NCI-H82 (cell line): ENCODE measurements at regions not wholly inside any gene's neighbourhood (a gene's known extent, or its start where the extent isn't known, plus 50 kb on each side); places are given as distances from the start of the nearest gene placed in this dataset.
"Not testable (repeated sequence)": the region's sequence is repeated elsewhere in the genome, so short reads cannot be mapped to it uniquely, and the experiment has no call there.

Experiments used
- DNase-seq: peaks from one replicate; lab custom pipeline; 2025; lab: John Stamatoyannopoulos, UW

- no peak for DNase-seq
Measured at GRCh38 chr2:183803596-183803995, 679.4 kb downstream of the NUP35 start.

- no peak for DNase-seq
Measured at GRCh38 chr2:183807870-183808269, 683.6 kb downstream of the NUP35 start.

- DNase-seq: no peak
Measured at GRCh38 chr2:183809404-183809803, 685.2 kb downstream of the NUP35 start.

GRCh38 chr2:183811281-183811680, 687.0 kb downstream of the NUP35 start:
- no peak for DNase-seq

GRCh38 chr2:183812091-183812490, 687.8 kb downstream of the NUP35 start:
- no peak for DNase-seq

- no peak for DNase-seq
Measured at GRCh38 chr2:183825710-183826109, 701.5 kb downstream of the NUP35 start.

- no peak for DNase-seq
Measured at GRCh38 chr2:183829931-183830330, 705.7 kb downstream of the NUP35 start.

- DNase-seq: no peak
Measured at GRCh38 chr2:183837157-183837556, 712.9 kb downstream of the NUP35 start.

- DNase-seq: no peak
Measured at GRCh38 chr2:183838295-183838694, 714.1 kb downstream of the NUP35 start.

- no peak for DNase-seq
Measured at GRCh38 chr2:183840061-183840584, 715.9 kb downstream of the NUP35 start.

GRCh38 chr2:183849826-183850225, 725.6 kb downstream of the NUP35 start:
- not testable (repeated sequence) for DNase-seq

GRCh38 chr2:183859129-183859528, 734.9 kb downstream of the NUP35 start:
- DNase-seq: no peak

- DNase-seq: no peak
Measured at GRCh38 chr2:183866666-183867065, 731.7 kb upstream of the ZNF804A start.

GRCh38 chr2:183867206-183867605, 731.1 kb upstream of the ZNF804A start:
- no peak for DNase-seq

GRCh38 chr2:183868153-183868552, 730.2 kb upstream of the ZNF804A start:
- DNase-seq: no peak

- no peak for DNase-seq
Measured at GRCh38 chr2:183868707-183869106, 729.6 kb upstream of the ZNF804A start.

- DNase-seq: no peak
Measured at GRCh38 chr2:183872131-183872530, 726.2 kb upstream of the ZNF804A start.

- no peak for DNase-seq
Measured at GRCh38 chr2:183881978-183882377, 716.4 kb upstream of the ZNF804A start.

- DNase-seq: no peak
Measured at GRCh38 chr2:183892315-183892941, 705.9 kb upstream of the ZNF804A start.

- no peak for DNase-seq
Measured at GRCh38 chr2:183898641-183899040, 699.7 kb upstream of the ZNF804A start.

- no peak for DNase-seq
Measured at GRCh38 chr2:183901931-183902330, 696.4 kb upstream of the ZNF804A start.

- DNase-seq: no peak
Measured at GRCh38 chr2:183903026-183903425, 695.3 kb upstream of the ZNF804A start.

GRCh38 chr2:183916041-183916440, 682.3 kb upstream of the ZNF804A start:
- DNase-seq: not testable (repeated sequence)

GRCh38 chr2:183919167-183919566, 679.2 kb upstream of the ZNF804A start:
- DNase-seq: no peak
